Activated naive CD4-positive, alpha-beta T cell treated with anti-CD3 and anti-CD28 coated beads, Interleukin-2, amount 10 ng/mL, durations not matched to agents 7 days and 5 days (primary cell): ENCODE measurements at regions not wholly inside any gene's neighbourhood (a gene's known extent, or its start where the extent isn't known, plus 50 kb on each side); places are given as distances from the start of the nearest gene placed in this dataset.
"Not testable (repeated sequence)": the region's sequence is repeated elsewhere in the genome, so short reads cannot be mapped to it uniquely, and the experiment has no call there.

Experiments
- CTCF ChIA-PET: fragments of 350-600 bp; sonication (Branson Sonifier 250); formaldehyde crosslinking; loops from one replicate; lab custom pipeline; 2021; ENCODE audit warnings: antibody characterized with exemption; lab: Charles Lee
- DNase-seq: peaks from one replicate; pipeline ENCODE4 v3.0.0-alpha.2; 2020
- H3K27ac Mint-ChIP-seq: one replicate; pipeline ENCODE4 v1.8.0; 2021; ENCODE audit warnings: mild to moderate bottlenecking, moderate library complexity, mixed read lengths
- H3K27me3 Mint-ChIP-seq: one replicate; pipeline ENCODE4 v1.8.0; 2021; ENCODE audit warnings: mild to moderate bottlenecking, mixed read lengths
- H3K36me3 Mint-ChIP-seq: one replicate; pipeline ENCODE4 v1.8.0; 2021; ENCODE audit warnings: mixed read lengths
- H3K4me1 Mint-ChIP-seq: one replicate; pipeline ENCODE4 v1.8.0; 2021; ENCODE audit warnings: mixed read lengths
- H3K4me3 Mint-ChIP-seq: one replicate; pipeline ENCODE4 v1.8.0; 2021; ENCODE audit warnings: mild to moderate bottlenecking, moderate library complexity, mixed read lengths
- H3K9me3 Mint-ChIP-seq: one replicate; pipeline ENCODE4 v1.8.0; 2021; ENCODE audit warnings: mixed read lengths

- H3K4me1 Mint-ChIP-seq = peaks cover 11% of the 10 kb centered on the region
- H3K4me3 Mint-ChIP-seq, H3K9me3 Mint-ChIP-seq, DNase-seq, H3K36me3 Mint-ChIP-seq, CTCF ChIA-PET, H3K27ac Mint-ChIP-seq, H3K27me3 Mint-ChIP-seq: not testable (repeated sequence)
Observed at GRCh38 chr5:40338434-40338833, 341.3 kb upstream of the PTGER4 start.

- H3K36me3 Mint-ChIP-seq = peaks cover 3% of the 10 kb centered on the region
- H3K4me3 Mint-ChIP-seq = no peak overlapping the region
- H3K9me3 Mint-ChIP-seq = peaks cover 7% of the 10 kb centered on the region
- H3K27ac Mint-ChIP-seq = no peak overlapping the region
- H3K27me3 Mint-ChIP-seq = no peaks in the 10 kb centered on the region
- peaks cover 12% of the 10 kb centered on the region for H3K4me1 Mint-ChIP-seq
- DNase-seq = no peak
- CTCF ChIA-PET = no interaction called here
Observed at GRCh38 chr5:40334242-40334635, 345.5 kb upstream of the PTGER4 start.

GRCh38 chr5:40333459-40334241, 346.1 kb upstream of the PTGER4 start:
- Mint-ChIP-seq H3K27me3 (no peaks in the 10 kb centered on the region), H3K4me3 (no peak overlapping the region), H3K4me1 (peaks cover 10% of the 10 kb centered on the region), H3K36me3 (peaks cover 3% of the 10 kb centered on the region), H3K9me3 (peaks cover 7% of the 10 kb centered on the region), H3K27ac (no peak overlapping the region)
- no peak for DNase-seq
- CTCF ChIA-PET = no interaction called here

- no peak overlapping the region for H3K4me3 Mint-ChIP-seq
- peaks cover 6% of the 10 kb centered on the region for H3K4me1 Mint-ChIP-seq
- no peaks in the 10 kb centered on the region for H3K27me3 Mint-ChIP-seq
- H3K36me3 Mint-ChIP-seq = peaks cover 3% of the 10 kb centered on the region
- H3K27ac Mint-ChIP-seq = no peak overlapping the region
- H3K9me3 Mint-ChIP-seq = peaks cover 4% of the 10 kb centered on the region
- CTCF ChIA-PET = no interaction called here
- DNase-seq = no peak
Observed at GRCh38 chr5:40332970-40333369, 346.7 kb upstream of the PTGER4 start.

- H3K9me3 Mint-ChIP-seq = peaks cover 3% of the 10 kb centered on the region
- H3K4me3 Mint-ChIP-seq = no peak overlapping the region
- CTCF ChIA-PET = no interaction called here
- no peaks in the 10 kb centered on the region for H3K27me3 Mint-ChIP-seq
- H3K4me1 Mint-ChIP-seq = peaks cover 3% of the 10 kb centered on the region
- no peak overlapping the region for H3K27ac Mint-ChIP-seq
- DNase-seq = no peak
- no peaks in the 10 kb centered on the region for H3K36me3 Mint-ChIP-seq
Observed at GRCh38 chr5:40331616-40332015, 348.1 kb upstream of the PTGER4 start.

GRCh38 chr5:40321514-40321913, 358.2 kb upstream of the PTGER4 start:
- no peak overlapping the region for H3K4me3 Mint-ChIP-seq
- no peaks in the 10 kb centered on the region for H3K36me3 Mint-ChIP-seq
- DNase-seq = no peak
- no peaks in the 10 kb centered on the region for H3K27me3 Mint-ChIP-seq
- H3K4me1 Mint-ChIP-seq = peaks cover 7% of the 10 kb centered on the region
- peaks cover 2% of the 10 kb centered on the region for H3K9me3 Mint-ChIP-seq
- CTCF ChIA-PET = no interaction called here
- H3K27ac Mint-ChIP-seq = no peak overlapping the region

GRCh38 chr5:40318395-40318794, 361.3 kb upstream of the PTGER4 start:
- H3K27me3 Mint-ChIP-seq = peaks cover 4% of the 10 kb centered on the region
- no peak overlapping the region for H3K27ac Mint-ChIP-seq
- no peaks in the 10 kb centered on the region for H3K36me3 Mint-ChIP-seq
- no peak for DNase-seq
- H3K9me3 Mint-ChIP-seq = no peaks in the 10 kb centered on the region
- CTCF ChIA-PET = no interaction called here
- no peak overlapping the region for H3K4me3 Mint-ChIP-seq
- no peaks in the 10 kb centered on the region for H3K4me1 Mint-ChIP-seq

DNA sequence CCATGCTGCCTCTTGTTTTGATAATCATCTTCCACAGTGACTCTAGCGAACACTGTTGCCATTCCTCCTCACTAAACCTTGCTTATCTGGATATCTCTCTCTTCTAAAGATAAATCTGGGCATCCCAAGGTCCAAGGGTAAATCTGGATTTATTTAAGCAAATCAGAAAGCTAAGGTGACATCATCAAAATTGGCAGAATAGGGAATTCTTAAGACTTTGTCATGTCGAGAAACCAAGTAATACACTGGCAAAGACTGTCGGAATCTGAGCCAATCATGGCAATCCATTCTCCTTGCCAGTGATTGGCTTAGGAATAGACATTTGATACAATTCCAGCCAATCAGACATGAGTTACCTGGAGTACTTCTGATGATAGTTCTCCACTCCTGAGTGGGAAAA, 362.7 kb upstream of the PTGER4 start:
- H3K4me1 Mint-ChIP-seq = no peaks in the 10 kb centered on the region
- no peak for DNase-seq
- peaks cover 4% of the 10 kb centered on the region for H3K27me3 Mint-ChIP-seq
- no peaks in the 10 kb centered on the region for H3K36me3 Mint-ChIP-seq
- no peaks in the 10 kb centered on the region for H3K9me3 Mint-ChIP-seq
- no peak overlapping the region for H3K27ac Mint-ChIP-seq
- H3K4me3 Mint-ChIP-seq = no peak overlapping the region
- CTCF ChIA-PET = no interaction called here

GRCh38 chr5:40315126-40315525, 364.6 kb upstream of the PTGER4 start:
- H3K9me3 Mint-ChIP-seq = no peaks in the 10 kb centered on the region
- H3K27me3 Mint-ChIP-seq = peaks cover 4% of the 10 kb centered on the region
- CTCF ChIA-PET = no interaction called here
- no peaks in the 10 kb centered on the region for H3K4me1 Mint-ChIP-seq
- no peak overlapping the region for H3K27ac Mint-ChIP-seq
- H3K36me3 Mint-ChIP-seq = no peaks in the 10 kb centered on the region
- H3K4me3 Mint-ChIP-seq = no peak overlapping the region
- no peak for DNase-seq

- Mint-ChIP-seq H3K36me3 (no peaks in the 10 kb centered on the region), H3K4me1 (no peaks in the 10 kb centered on the region), H3K4me3 (no peak overlapping the region), H3K27ac (no peak overlapping the region), H3K9me3 (no peaks in the 10 kb centered on the region), H3K27me3 (peaks cover 4% of the 10 kb centered on the region)
- CTCF ChIA-PET = no interaction called here
- DNase-seq = no peak
Observed at GRCh38 chr5:40314275-40314674, 365.4 kb upstream of the PTGER4 start.

DNA sequence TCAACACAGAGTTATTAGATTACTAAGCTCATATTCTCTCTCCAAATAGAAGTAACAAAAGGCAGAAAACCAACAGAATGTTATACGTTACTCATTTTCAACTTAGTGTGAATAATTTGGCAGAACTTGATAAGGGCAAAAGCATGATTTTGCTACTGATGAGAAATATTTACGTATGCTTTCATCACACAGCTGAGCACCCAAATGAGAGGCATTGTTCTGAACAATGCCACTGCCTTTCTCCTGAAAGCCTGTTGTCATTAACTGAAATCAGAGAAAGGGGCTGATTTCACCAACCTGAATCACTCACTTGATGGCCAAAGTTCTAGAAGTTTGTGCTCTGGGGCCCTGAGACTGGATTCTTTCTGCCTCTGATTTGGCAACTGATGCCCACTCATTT, 367.5 kb upstream of the PTGER4 start:
- Mint-ChIP-seq H3K9me3 (no peaks in the 10 kb centered on the region), H3K27me3 (peaks cover 4% of the 10 kb centered on the region), H3K4me3 (no peak overlapping the region), H3K36me3 (no peaks in the 10 kb centered on the region), H3K27ac (no peak overlapping the region), H3K4me1 (peaks cover 2% of the 10 kb centered on the region)
- CTCF ChIA-PET = no interaction called here
- no peak for DNase-seq

DNA sequence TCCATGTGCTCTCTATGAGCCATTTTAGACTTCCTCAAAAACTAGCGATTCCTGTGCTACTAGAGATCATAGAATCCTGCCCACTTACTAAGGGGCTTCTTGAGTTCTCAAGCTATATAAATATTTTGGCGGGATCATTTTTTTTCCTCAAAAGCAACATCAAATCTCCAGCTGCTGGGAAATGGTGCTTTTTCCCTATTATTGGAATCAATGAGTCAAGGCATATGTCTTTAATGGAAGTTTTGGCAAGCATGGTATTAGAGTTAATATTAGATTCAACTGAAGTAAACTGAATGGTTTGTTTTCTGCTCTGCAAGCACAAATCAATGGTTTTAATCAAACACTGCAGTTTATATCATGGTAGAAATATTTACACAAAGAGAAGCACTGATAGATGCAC, 369.9 kb upstream of the PTGER4 start:
- Mint-ChIP-seq H3K27ac (no peak overlapping the region), H3K4me1 (peaks cover 2% of the 10 kb centered on the region), H3K4me3 (no peak overlapping the region), H3K27me3 (no peaks in the 10 kb centered on the region), H3K9me3 (no peaks in the 10 kb centered on the region), H3K36me3 (no peaks in the 10 kb centered on the region)
- no peak for DNase-seq
- CTCF ChIA-PET = no interaction called here

- CTCF ChIA-PET = no interaction called here
- no peaks in the 10 kb centered on the region for H3K9me3 Mint-ChIP-seq
Observed at GRCh38 chr5:40308867-40309266, 370.8 kb upstream of the PTGER4 start.

GRCh38 chr5:40307920-40308319, 371.8 kb upstream of the PTGER4 start:
- no peak for DNase-seq
- Mint-ChIP-seq H3K36me3 (no peaks in the 10 kb centered on the region), H3K4me1 (peaks cover 2% of the 10 kb centered on the region), H3K9me3 (no peaks in the 10 kb centered on the region), H3K4me3 (no peak overlapping the region), H3K27me3 (no peaks in the 10 kb centered on the region), H3K27ac (no peak overlapping the region)
- CTCF ChIA-PET = no interaction called here

More at GRCh38 chr5:40308867-40309266, 370.8 kb upstream of the PTGER4 start:
- Mint-ChIP-seq H3K4me3 (no peak overlapping the region), H3K4me1 (peaks cover 2% of the 10 kb centered on the region), H3K27me3 (no peaks in the 10 kb centered on the region), H3K36me3 (no peaks in the 10 kb centered on the region), H3K27ac (no peak overlapping the region)
- no peak for DNase-seq

DNA sequence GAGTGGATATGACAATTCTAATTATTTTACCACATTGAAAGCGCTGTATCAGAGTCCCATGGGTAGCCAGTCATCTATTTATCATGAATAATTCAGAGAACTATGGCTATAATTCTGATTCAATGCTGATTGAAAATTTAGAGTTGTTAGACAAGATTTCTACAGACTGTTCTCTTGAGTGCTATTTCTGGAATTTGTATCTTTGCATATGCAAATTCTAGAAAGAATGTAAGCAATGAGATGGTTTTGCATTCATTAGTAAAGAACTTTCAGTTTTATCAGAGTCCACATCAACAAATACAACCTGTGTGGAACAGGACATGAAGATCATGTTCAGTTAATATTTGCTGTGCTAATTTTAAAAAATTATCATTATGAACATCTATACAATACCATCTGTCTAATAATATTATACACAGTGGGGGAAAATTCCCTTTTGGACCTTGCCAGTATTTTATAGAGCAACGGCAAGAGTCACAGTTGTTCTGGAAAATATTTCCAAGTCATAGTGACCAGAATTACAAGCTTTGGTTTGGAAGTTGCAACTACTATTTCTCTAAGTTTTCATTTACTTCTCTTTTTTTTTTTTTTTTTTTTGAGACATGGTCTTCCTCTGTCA, 372.7 kb upstream of the PTGER4 start:
- Mint-ChIP-seq H3K27me3 (no peaks in the 10 kb centered on the region), H3K4me1 (peaks cover 2% of the 10 kb centered on the region), H3K9me3 (no peaks in the 10 kb centered on the region), H3K36me3 (no peaks in the 10 kb centered on the region), H3K4me3 (no peak overlapping the region), H3K27ac (no peak overlapping the region)
- no peak for DNase-seq
- CTCF ChIA-PET = no interaction called here
